ENCODE measurements at regions not wholly inside any gene's neighbourhood (a gene's known extent, or its start where the extent isn't known, plus 50 kb on each side); places are given as distances from the start of the nearest gene placed in this dataset.
A peak's percentile ranks its signal among the peaks of the same experiment; 100 is the strongest.
"Not testable (repeated sequence)": the region's sequence is repeated elsewhere in the genome, so short reads cannot be mapped to it uniquely, and the experiment has no call there.

- no peak for DNase-seq (ENCODE audit: low read depth in 4 of 6, low spot score in 6 of 6)
- Histone ChIP-seq H3K9me3 (ENCODE audit: control insufficient read depth, insufficient read depth, low read length) (no peaks in the 10 kb centered on the region), H3K27ac (ENCODE audit: low read depth, low read length) (no peak overlapping the region), H3K4me1 (ENCODE audit: control insufficient read depth, insufficient read depth, low read length) (no peaks in the 10 kb centered on the region), H3K4me3 (ENCODE audit: low read depth, low read length) (no peak overlapping the region), H3K36me3 (ENCODE audit: control insufficient read depth, insufficient read depth, low read length) (no peaks in the 10 kb centered on the region), H3K27me3 (ENCODE audit: control insufficient read depth, insufficient read depth, low read length) (no peaks in the 10 kb centered on the region)
- WGBS (ENCODE audit: insufficient coverage): 97% methylated on average over 5 of the region's 5 CpGs
Measured at GRCh38 chr5:102077920-102078319, 218.2 kb downstream of the SLCO4C1 start.

GRCh38 chr5:102069974-102070373 lies 226.1 kb downstream of the SLCO4C1 start:
- WGBS (ENCODE audit: insufficient coverage): no CpG with 5 or more reads among the region's 3 CpGs
- no peak overlapping the region for H3K4me3 ChIP-seq (ENCODE audit: low read depth, low read length)

GRCh38 chr5:102068870-102069269 lies 227.2 kb downstream of the SLCO4C1 start:
- H3K36me3 ChIP-seq (ENCODE audit: control insufficient read depth, insufficient read depth, low read length): no peaks in the 10 kb centered on the region
- no peak for DNase-seq (ENCODE audit: low read depth in 4 of 6, low spot score in 6 of 6)
- H3K27ac ChIP-seq (ENCODE audit: low read depth, low read length): no peak overlapping the region
- no peak overlapping the region for H3K4me3 ChIP-seq (ENCODE audit: low read depth, low read length)
- no peaks in the 10 kb centered on the region for H3K9me3 ChIP-seq (ENCODE audit: control insufficient read depth, insufficient read depth, low read length)
- WGBS (ENCODE audit: insufficient coverage): no CpG with 5 or more reads among the region's 3 CpGs
- H3K27me3 ChIP-seq (ENCODE audit: control insufficient read depth, insufficient read depth, low read length): no peaks in the 10 kb centered on the region
- no peaks in the 10 kb centered on the region for H3K4me1 ChIP-seq (ENCODE audit: control insufficient read depth, insufficient read depth, low read length)

More at GRCh38 chr5:102069974-102070373, 226.1 kb downstream of the SLCO4C1 start:
- no peaks in the 10 kb centered on the region for H3K36me3 ChIP-seq (ENCODE audit: control insufficient read depth, insufficient read depth, low read length)
- no peaks in the 10 kb centered on the region for H3K9me3 ChIP-seq (ENCODE audit: control insufficient read depth, insufficient read depth, low read length)
- H3K4me1 ChIP-seq (ENCODE audit: control insufficient read depth, insufficient read depth, low read length): no peaks in the 10 kb centered on the region
- H3K27ac ChIP-seq (ENCODE audit: low read depth, low read length): no peak overlapping the region
- no peak for DNase-seq (ENCODE audit: low read depth in 4 of 6, low spot score in 6 of 6)
- H3K27me3 ChIP-seq (ENCODE audit: control insufficient read depth, insufficient read depth, low read length): no peaks in the 10 kb centered on the region

- Histone ChIP-seq H3K4me1 (ENCODE audit: control insufficient read depth, insufficient read depth, low read length) (no peaks in the 10 kb centered on the region), H3K4me3 (ENCODE audit: low read depth, low read length) (no peak overlapping the region), H3K27me3 (ENCODE audit: control insufficient read depth, insufficient read depth, low read length) (no peaks in the 10 kb centered on the region), H3K9me3 (ENCODE audit: control insufficient read depth, insufficient read depth, low read length) (no peaks in the 10 kb centered on the region), H3K27ac (ENCODE audit: low read depth, low read length) (no peak overlapping the region), H3K36me3 (ENCODE audit: control insufficient read depth, insufficient read depth, low read length) (no peaks in the 10 kb centered on the region)
- DNase-seq (ENCODE audit: low read depth in 4 of 6, low spot score in 6 of 6): peak in 1 of 6 donors; percentile 61
Measured at GRCh38 chr5:102049517-102049916, 246.6 kb downstream of the SLCO4C1 start.

- H3K9me3 ChIP-seq (ENCODE audit: control insufficient read depth, insufficient read depth, low read length): no peaks in the 10 kb centered on the region
- H3K4me1 ChIP-seq (ENCODE audit: control insufficient read depth, insufficient read depth, low read length): no peaks in the 10 kb centered on the region
- no peaks in the 10 kb centered on the region for H3K36me3 ChIP-seq (ENCODE audit: control insufficient read depth, insufficient read depth, low read length)
- H3K27ac ChIP-seq (ENCODE audit: low read depth, low read length): no peak overlapping the region
- no peak overlapping the region for H3K4me3 ChIP-seq (ENCODE audit: low read depth, low read length)
- no CpG with 5 or more reads among the region's 1 CpG for WGBS (ENCODE audit: insufficient coverage)
- peak in 1 of 6 donors; percentile 28 for DNase-seq (ENCODE audit: low read depth in 4 of 6, low spot score in 6 of 6)
- no peaks in the 10 kb centered on the region for H3K27me3 ChIP-seq (ENCODE audit: control insufficient read depth, insufficient read depth, low read length)
Measured at GRCh38 chr5:102048940-102049339, 247.1 kb downstream of the SLCO4C1 start.

- H3K4me1 ChIP-seq (ENCODE audit: control insufficient read depth, insufficient read depth, low read length); DNase-seq (ENCODE audit: low read depth in 4 of 6, low spot score in 6 of 6); H3K27ac ChIP-seq (ENCODE audit: low read depth, low read length); H3K4me3 ChIP-seq (ENCODE audit: low read depth, low read length); H3K36me3 ChIP-seq (ENCODE audit: control insufficient read depth, insufficient read depth, low read length); H3K9me3 ChIP-seq (ENCODE audit: control insufficient read depth, insufficient read depth, low read length); H3K27me3 ChIP-seq (ENCODE audit: control insufficient read depth, insufficient read depth, low read length): not testable (repeated sequence)
Measured at GRCh38 chr5:102047073-102047472, 249.0 kb downstream of the SLCO4C1 start.

- H3K9me3 ChIP-seq (ENCODE audit: control insufficient read depth, insufficient read depth, low read length): no peaks in the 10 kb centered on the region
- no peak overlapping the region for H3K4me3 ChIP-seq (ENCODE audit: low read depth, low read length)
- no peaks in the 10 kb centered on the region for H3K27me3 ChIP-seq (ENCODE audit: control insufficient read depth, insufficient read depth, low read length)
- WGBS (ENCODE audit: insufficient coverage): no CpG with 5 or more reads among the region's 1 CpG
- H3K27ac ChIP-seq (ENCODE audit: low read depth, low read length): no peak overlapping the region
- peak in 2 of 6 donors; percentile 12 to 86 for DNase-seq (ENCODE audit: low read depth in 4 of 6, low spot score in 6 of 6)
- H3K36me3 ChIP-seq (ENCODE audit: control insufficient read depth, insufficient read depth, low read length): no peaks in the 10 kb centered on the region
- no peaks in the 10 kb centered on the region for H3K4me1 ChIP-seq (ENCODE audit: control insufficient read depth, insufficient read depth, low read length)
Measured at GRCh38 chr5:102040326-102040725, 255.8 kb downstream of the SLCO4C1 start.

GRCh38 chr5:102036927-102037326 lies 259.2 kb downstream of the SLCO4C1 start:
- no peak for DNase-seq (ENCODE audit: low read depth in 4 of 6, low spot score in 6 of 6)
- Histone ChIP-seq H3K4me1 (ENCODE audit: control insufficient read depth, insufficient read depth, low read length) (no peaks in the 10 kb centered on the region), H3K9me3 (ENCODE audit: control insufficient read depth, insufficient read depth, low read length) (no peaks in the 10 kb centered on the region), H3K27ac (ENCODE audit: low read depth, low read length) (no peak overlapping the region), H3K36me3 (ENCODE audit: control insufficient read depth, insufficient read depth, low read length) (no peaks in the 10 kb centered on the region), H3K4me3 (ENCODE audit: low read depth, low read length) (no peak overlapping the region), H3K27me3 (ENCODE audit: control insufficient read depth, insufficient read depth, low read length) (no peaks in the 10 kb centered on the region)

GRCh38 chr5:102031711-102032110 lies 264.4 kb downstream of the SLCO4C1 start:
- Histone ChIP-seq H3K27ac (ENCODE audit: low read depth, low read length) (no peak overlapping the region), H3K4me3 (ENCODE audit: low read depth, low read length) (no peak overlapping the region), H3K4me1 (ENCODE audit: control insufficient read depth, insufficient read depth, low read length) (no peaks in the 10 kb centered on the region), H3K27me3 (ENCODE audit: control insufficient read depth, insufficient read depth, low read length) (no peaks in the 10 kb centered on the region), H3K36me3 (ENCODE audit: control insufficient read depth, insufficient read depth, low read length) (no peaks in the 10 kb centered on the region), H3K9me3 (ENCODE audit: control insufficient read depth, insufficient read depth, low read length) (no peaks in the 10 kb centered on the region)
- WGBS (ENCODE audit: insufficient coverage): no CpG with 5 or more reads among the region's 2 CpGs
- DNase-seq (ENCODE audit: low read depth in 4 of 6, low spot score in 6 of 6): no peak

GRCh38 chr5:102018690-102019089 lies 277.4 kb downstream of the SLCO4C1 start:
- no peaks in the 10 kb centered on the region for H3K4me1 ChIP-seq (ENCODE audit: control insufficient read depth, insufficient read depth, low read length)
- H3K36me3 ChIP-seq (ENCODE audit: control insufficient read depth, insufficient read depth, low read length): no peaks in the 10 kb centered on the region
- H3K9me3 ChIP-seq (ENCODE audit: control insufficient read depth, insufficient read depth, low read length): no peaks in the 10 kb centered on the region
- H3K27ac ChIP-seq (ENCODE audit: low read depth, low read length): no peak overlapping the region
- DNase-seq (ENCODE audit: low read depth in 4 of 6, low spot score in 6 of 6): no peak
- no peak overlapping the region for H3K4me3 ChIP-seq (ENCODE audit: low read depth, low read length)
- 92% methylated on average over 6 of the region's 8 CpGs for WGBS (ENCODE audit: insufficient coverage)
- H3K27me3 ChIP-seq (ENCODE audit: control insufficient read depth, insufficient read depth, low read length): no peaks in the 10 kb centered on the region
